AG09309 (cell line): ENCODE measurements at regions not wholly inside any gene's neighbourhood (a gene's known extent, or its start where the extent isn't known, plus 50 kb on each side); places are given as distances from the start of the nearest gene placed in this dataset.

Source experiments
- DNase-seq: peaks from one replicate; pipeline ENCODE4 v3.0.0-alpha.2; 2010; ENCODE audit warnings: low read depth
- H3K4me3 ChIP-seq: 2 replicates; pipeline ENCODE4 v1.5.1; 2011; ENCODE audit warnings: mild to moderate bottlenecking, low read depth, low read length, moderate library complexity; ENCODE audit not compliant: control insufficient read depth
- CTCF ChIP-seq: IDR thresholded peaks from 2 replicates; pipeline ENCODE4 v1.5.1; 2011; ENCODE audit warnings: mild to moderate bottlenecking, low read depth, low read length, inconsistent platforms; ENCODE audit not compliant: insufficient read depth, control insufficient read depth; ENCODE audit errors: missing control alignments

GRCh38 chr2:194927489-194927888, 729.5 kb upstream of the SLC39A10 start:
- TF ChIP-seq CTCF = no peak
- no peak for DNase-seq
- no peak overlapping the region for H3K4me3 ChIP-seq

GRCh38 chr2:194926873-194927272, 730.2 kb upstream of the SLC39A10 start:
- H3K4me3 ChIP-seq = no peak overlapping the region
- TF ChIP-seq CTCF = no peak
- DNase-seq = no peak

GRCh38 chr2:194925742-194926141, 731.3 kb upstream of the SLC39A10 start:
- H3K4me3 ChIP-seq = no peak overlapping the region
- no peak for TF ChIP-seq CTCF
- no peak for DNase-seq

GRCh38 chr2:194917519-194917918, 739.5 kb upstream of the SLC39A10 start:
- no peak for DNase-seq
- H3K4me3 ChIP-seq = no peak overlapping the region
- no peak for TF ChIP-seq CTCF

GRCh38 chr2:194915485-194915884, 741.5 kb upstream of the SLC39A10 start:
- no peak for TF ChIP-seq CTCF
- DNase-seq = no peak
- H3K4me3 ChIP-seq = no peak overlapping the region

- DNase-seq = no peak
- no peak for TF ChIP-seq CTCF
- H3K4me3 ChIP-seq = no peak overlapping the region
Observed at GRCh38 chr2:194907569-194907968, 749.5 kb upstream of the SLC39A10 start.

- TF ChIP-seq CTCF = no peak
- no peak overlapping the region for H3K4me3 ChIP-seq
- DNase-seq = no peak
Observed at GRCh38 chr2:194896871-194897270, 760.2 kb upstream of the SLC39A10 start.
